ENCODE measurements at regions not wholly inside any gene's neighbourhood (a gene's known extent, or its start where the extent isn't known, plus 50 kb on each side); places are given as distances from the start of the nearest gene placed in this dataset.

DNA sequence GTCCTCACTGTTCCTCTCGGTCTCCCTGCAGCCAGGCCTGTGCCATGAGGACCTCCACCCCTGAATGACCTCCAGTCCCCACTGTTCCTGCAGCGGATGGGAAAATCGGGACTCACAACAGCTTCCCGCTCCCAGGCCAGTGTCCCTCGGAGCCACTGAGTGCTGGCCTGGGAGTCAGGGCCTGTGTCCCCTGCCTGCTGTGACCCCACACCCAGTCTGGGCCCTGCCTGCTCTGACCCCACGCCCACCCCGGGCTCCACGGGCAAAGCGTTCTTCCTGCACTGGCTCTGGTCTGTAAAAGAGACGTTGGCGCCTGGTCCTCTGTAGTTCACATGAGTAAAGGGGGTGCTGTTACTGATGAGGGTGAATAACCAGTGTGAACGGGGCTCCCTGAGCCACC lies 73.0 kb upstream of the SHISAL1 start:
- H3K9me3 ChIP-seq, result no peaks in the 10 kb centered on the region
- DNase-seq (peak; percentile 42), ATAC-seq (no peak)
- H3K4me3 ChIP-seq, result no peak overlapping the region
- no peaks in the 10 kb centered on the region for H3K36me3 ChIP-seq
- intact Hi-C loops (cut with DNase I), result no loop called here
- H3K4me1 ChIP-seq, result no peaks in the 10 kb centered on the region
- H3K27me3 ChIP-seq, result peaks cover 5% of the 10 kb centered on the region
- TF ChIP-seq, protein P1, sequence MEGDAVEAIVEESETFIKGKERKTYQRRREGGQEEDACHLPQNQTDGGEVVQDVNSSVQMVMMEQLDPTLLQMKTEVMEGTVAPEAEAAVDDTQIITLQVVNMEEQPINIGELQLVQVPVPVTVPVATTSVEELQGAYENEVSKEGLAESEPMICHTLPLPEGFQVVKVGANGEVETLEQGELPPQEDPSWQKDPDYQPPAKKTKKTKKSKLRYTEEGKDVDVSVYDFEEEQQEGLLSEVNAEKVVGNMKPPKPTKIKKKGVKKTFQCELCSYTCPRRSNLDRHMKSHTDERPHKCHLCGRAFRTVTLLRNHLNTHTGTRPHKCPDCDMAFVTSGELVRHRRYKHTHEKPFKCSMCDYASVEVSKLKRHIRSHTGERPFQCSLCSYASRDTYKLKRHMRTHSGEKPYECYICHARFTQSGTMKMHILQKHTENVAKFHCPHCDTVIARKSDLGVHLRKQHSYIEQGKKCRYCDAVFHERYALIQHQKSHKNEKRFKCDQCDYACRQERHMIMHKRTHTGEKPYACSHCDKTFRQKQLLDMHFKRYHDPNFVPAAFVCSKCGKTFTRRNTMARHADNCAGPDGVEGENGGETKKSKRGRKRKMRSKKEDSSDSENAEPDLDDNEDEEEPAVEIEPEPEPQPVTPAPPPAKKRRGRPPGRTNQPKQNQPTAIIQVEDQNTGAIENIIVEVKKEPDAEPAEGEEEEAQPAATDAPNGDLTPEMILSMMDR (IDR thresholded peaks at IDR 0.05), result no peak
- no peak overlapping the region for H3K27ac ChIP-seq

DNA sequence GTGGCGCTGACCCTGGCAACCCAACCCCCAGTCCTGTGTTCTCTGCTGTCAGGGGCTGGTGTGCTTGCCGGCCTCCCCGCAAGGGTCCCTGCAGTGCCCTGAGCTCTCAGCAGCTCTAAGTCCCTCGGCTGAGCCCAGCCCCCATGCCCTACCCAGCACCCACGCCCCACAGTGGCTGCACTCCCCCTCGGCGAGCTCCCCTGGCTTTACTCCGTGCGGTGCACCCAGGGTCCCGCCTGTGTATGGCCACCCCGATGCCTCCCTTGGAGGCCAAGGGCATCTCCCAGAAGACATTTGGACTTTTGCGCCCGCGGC lies 72.5 kb upstream of the SHISAL1 start:
- H3K4me3 ChIP-seq, result no peak overlapping the region
- TF ChIP-seq, protein P1 (IDR thresholded peaks at IDR 0.05), result no peak
- H3K27ac ChIP-seq, result no peak overlapping the region
- H3K9me3 ChIP-seq, result no peaks in the 10 kb centered on the region
- intact Hi-C loops (cut with DNase I), result no loop called here
- ATAC-seq, result no peak
- peak; percentile 46 for DNase-seq
- H3K36me3 ChIP-seq, result no peaks in the 10 kb centered on the region
- no peaks in the 10 kb centered on the region for H3K4me1 ChIP-seq
- peaks cover 5% of the 10 kb centered on the region for H3K27me3 ChIP-seq

DNA sequence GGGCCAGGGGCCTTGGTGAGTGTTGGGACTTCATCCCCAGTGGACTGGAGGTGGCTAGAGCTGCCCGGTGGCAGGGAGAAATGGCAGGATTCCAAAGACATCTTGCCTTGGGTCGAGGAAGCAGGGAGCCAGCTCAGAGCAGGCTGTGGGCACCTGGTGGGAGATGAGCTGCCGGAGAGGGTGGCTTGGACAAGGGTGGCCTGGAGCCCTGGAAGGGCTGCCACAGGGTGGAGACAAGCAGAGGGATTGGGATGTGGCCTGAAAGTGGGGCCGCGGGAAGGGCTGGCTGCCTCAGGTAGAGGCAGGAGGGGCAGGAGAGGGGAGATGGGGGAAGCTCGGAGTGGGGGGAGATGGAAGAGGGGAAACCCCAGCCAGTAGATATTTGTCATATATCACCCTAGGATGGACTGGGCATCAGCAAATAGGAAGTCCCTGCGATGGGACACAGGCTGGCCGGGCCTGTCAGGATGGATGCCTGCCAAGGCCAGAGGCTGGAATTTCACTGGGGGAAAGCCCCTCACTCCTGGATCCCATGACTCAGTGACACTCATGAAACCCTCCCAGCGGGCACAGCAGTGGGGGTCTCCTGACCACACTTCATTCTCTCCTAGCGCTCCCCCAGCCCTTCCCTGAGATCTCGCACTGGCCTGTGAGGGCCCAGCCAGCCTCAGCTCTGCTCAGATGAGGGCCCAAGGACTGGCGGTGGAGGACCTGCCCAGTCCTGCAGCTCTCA lies 72.0 kb upstream of the SHISAL1 start:
- DNase-seq (peak; percentile 48), ATAC-seq (no peak)
- Histone ChIP-seq H3K9me3 (no peaks in the 10 kb centered on the region), H3K27ac (no peak overlapping the region), H3K36me3 (no peaks in the 10 kb centered on the region), H3K4me1 (no peaks in the 10 kb centered on the region), H3K4me3 (no peak overlapping the region), H3K27me3 (peaks cover 5% of the 10 kb centered on the region)
- intact Hi-C loops (cut with DNase I), result no loop called here
- TF ChIP-seq, protein P1 (IDR thresholded peaks at IDR 0.05), result no peak

DNA sequence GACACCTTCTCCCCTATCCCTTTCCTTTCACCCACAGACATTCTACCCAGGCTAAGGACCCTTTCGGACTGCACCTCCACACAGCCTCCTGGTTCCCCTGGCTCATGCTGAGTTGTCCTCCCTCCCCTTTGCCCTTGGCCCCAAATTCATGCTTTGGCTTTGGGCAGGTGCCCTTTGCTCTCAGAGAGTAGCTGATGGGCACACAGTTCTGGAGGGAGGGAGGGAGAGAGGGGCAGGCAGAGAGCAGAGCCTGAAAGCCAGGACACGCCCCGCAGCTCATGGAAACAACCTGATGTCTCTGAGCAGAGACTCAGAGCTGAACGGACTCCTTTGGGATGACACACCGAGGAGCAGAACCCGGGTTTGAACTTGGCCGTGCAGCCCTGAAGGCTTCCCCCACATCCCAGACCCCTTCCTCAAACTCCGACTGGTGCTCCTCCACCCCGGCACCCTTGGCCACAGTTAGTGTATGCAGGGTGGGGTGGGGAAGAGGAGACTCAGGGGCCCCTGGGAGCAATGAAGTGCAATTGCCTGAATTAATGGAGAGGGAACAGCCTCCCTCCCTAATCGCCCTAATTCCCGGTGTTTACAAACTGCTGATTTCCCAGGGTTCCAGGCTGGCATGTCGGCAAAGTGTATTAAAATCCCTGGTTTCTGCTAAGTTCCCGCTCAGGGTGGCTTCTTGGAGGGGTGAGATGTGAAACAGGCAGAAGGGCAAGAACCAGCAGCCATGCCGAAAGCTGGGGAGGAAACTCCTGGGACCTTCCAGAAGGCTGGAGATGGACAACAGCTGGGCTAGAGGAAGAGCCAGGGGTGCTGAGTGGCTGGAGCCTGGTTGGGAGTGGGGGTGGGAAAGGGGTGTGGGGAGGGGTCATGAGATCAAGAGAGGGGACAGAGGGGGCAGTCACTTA lies 71.2 kb upstream of the SHISAL1 start:
- ATAC-seq (no peak), DNase-seq (peak; percentile 40)
- Histone ChIP-seq H3K4me1 (no peaks in the 10 kb centered on the region), H3K4me3 (no peak overlapping the region), H3K27me3 (peaks cover 5% of the 10 kb centered on the region), H3K36me3 (no peaks in the 10 kb centered on the region), H3K9me3 (no peaks in the 10 kb centered on the region), H3K27ac (no peak overlapping the region)
- TF ChIP-seq, protein P1 (IDR thresholded peaks at IDR 0.05), result no peak
- intact Hi-C loops (cut with DNase I), result no loop called here

DNA sequence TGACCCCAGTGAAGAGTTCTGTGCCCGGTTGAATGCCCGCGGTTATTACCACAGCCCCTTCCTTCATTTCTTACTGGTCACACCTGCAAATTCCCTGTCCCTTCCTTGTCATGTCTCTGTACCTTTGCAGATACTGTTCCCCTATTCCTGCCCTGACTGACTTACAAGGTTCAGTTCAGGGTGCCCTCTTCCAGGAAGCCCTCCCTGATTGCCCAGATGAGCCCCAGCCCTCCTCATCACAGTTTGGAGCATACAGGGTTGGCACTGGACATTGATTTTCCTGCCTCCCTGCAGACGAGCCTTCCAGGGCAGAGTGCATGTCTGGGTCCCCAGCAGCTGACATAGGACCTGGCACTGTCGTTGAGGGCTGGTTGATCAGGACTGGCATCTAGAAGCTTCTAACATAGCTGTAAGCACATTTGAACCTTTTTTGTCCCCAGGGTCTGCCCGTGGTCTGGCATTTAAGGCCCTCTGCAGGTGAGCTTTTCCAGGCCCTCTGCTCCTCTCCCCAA lies 70.4 kb upstream of the SHISAL1 start:
- intact Hi-C loops (cut with DNase I), result no loop called here
- peak; percentile 20 for DNase-seq

More for the DNA sequence above, 70.4 kb upstream of the SHISAL1 start:
- Histone ChIP-seq H3K27ac (no peak overlapping the region), H3K27me3 (peaks cover 5% of the 10 kb centered on the region), H3K36me3 (no peaks in the 10 kb centered on the region), H3K4me3 (no peak overlapping the region), H3K4me1 (no peaks in the 10 kb centered on the region), H3K9me3 (no peaks in the 10 kb centered on the region)
- TF ChIP-seq, protein P1 (IDR thresholded peaks at IDR 0.05), result no peak
- ATAC-seq, result no peak
